ENCODE measurements at regions not wholly inside any gene's neighbourhood (a gene's known extent, or its start where the extent isn't known, plus 50 kb on each side); places are given as distances from the start of the nearest gene placed in this dataset.

DNA sequence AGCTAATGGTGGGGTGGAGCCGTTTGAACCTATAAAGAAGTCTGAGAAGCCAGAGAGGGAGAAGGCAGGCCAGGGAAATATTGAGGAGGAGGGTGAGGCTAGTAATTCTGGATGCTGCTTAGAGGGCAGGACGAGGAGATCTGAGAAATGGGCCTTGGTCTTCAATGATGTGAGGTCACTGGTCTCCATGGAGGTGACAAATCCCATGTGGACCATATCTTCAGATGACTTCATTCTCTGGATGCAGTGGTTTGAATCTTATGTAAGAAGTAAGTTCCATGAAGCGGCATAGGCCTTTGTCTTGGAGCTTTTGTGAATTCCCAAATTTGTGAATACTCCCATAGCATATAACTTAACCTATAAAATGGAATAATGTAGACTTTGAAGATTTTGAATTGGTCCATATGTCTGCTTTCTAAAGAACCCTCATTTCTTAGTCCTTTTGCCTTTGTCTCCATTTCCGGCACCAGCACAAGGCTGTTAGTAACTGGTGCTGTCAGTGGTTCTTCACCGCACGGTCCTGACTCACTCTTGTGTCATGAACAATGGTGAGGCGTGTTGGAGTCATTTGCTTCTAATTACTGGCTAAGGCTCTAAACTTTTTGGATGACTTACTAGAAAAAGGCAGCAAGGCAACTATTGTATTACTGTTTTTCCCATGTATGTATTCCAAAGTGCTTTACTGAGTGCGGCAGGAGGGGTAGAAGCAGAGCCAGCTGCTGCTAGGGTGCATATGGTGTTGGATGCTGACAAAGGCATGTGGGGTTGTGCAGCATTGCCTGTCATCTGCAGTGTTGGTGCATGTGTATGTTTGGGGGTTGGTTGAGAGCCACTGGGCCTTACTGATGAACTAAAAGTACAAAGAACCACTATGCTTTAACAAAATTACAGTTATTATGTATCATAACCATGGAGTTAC lies 279.3 kb upstream of the C2CD4B start:
- TF ChIP-seq CTCF (IDR thresholded peaks at IDR 0.05; ENCODE audit: low read depth, low read length, missing input control): no peak
- no peak for TF ChIP-seq TAF1 (conservative IDR thresholded peaks at IDR 0.05)

All from liver (tissue), 3 donors.